ENCODE measurements at regions not wholly inside any gene's neighbourhood (a gene's known extent, or its start where the extent isn't known, plus 50 kb on each side); places are given as distances from the start of the nearest gene placed in this dataset.

GRCh38 chr3:144511346-144511745 lies 539.7 kb downstream of the DIPK2A start:
- no peak for TF ChIP-seq CTCF (IDR thresholded peaks at IDR 0.05)
- no peak for TF ChIP-seq POLR2A (IDR thresholded peaks at IDR 0.05)
